ENCODE measurements at regions not wholly inside any gene's neighbourhood (a gene's known extent, or its start where the extent isn't known, plus 50 kb on each side); places are given as distances from the start of the nearest gene placed in this dataset.
"Not testable (repeated sequence)": the region's sequence is repeated elsewhere in the genome, so short reads cannot be mapped to it uniquely, and the experiment has no call there.

DNA sequence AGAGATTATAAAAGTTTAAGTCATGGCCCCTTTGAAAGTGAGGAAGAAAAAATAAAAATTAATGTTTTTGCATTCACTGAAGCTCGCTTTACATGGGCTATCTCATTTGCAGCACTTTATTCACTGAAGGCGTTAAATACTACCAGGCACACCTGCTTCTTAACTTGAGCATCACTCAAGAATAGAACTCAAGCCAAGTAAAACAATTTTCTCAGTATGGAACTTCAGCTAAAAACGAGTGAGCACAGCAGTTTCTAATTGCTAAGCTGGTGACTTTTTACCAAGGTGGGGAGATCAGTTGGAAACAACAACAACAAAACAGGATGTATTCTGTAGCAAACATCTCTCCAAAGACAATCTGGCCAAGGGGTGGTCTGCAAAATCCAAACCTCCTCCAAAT is 405.6 kb downstream of the RAB38 start:
- DNase-seq (ENCODE audit: low read depth in 1 of 2, low spot score in 1 of 2), result no peak

- no peak for DNase-seq (ENCODE audit: low read depth in 1 of 2, low spot score in 1 of 2)
These were observed 407.6 kb downstream of the RAB38 start for GRCh38 chr11:87767615-87768014.

GRCh38 chr11:87764075-87764474 is 411.2 kb downstream of the RAB38 start:
- not testable (repeated sequence) for DNase-seq (ENCODE audit: low read depth in 1 of 2, low spot score in 1 of 2)

DNA sequence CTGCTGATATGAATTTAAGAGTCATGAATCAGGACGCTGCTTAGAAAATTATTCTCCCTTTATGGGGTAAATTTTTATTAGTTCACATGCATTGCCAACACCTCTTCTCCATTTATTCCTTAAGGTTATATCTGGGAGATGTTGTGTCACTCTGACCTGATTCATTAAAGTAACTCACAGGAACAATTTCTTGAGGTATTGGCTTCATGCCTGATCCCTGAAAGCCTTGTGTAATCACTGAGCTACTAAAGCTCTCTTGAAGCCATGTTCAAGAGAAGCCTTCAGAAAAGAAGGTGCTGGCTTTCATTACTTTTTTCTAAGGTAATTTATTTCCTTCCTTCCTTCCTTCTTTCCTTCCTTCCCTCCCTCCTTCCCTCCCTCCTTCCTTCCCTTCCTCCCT is 420.6 kb downstream of the RAB38 start:
- DNase-seq (ENCODE audit: low read depth in 1 of 2, low spot score in 1 of 2), result no peak

DNA sequence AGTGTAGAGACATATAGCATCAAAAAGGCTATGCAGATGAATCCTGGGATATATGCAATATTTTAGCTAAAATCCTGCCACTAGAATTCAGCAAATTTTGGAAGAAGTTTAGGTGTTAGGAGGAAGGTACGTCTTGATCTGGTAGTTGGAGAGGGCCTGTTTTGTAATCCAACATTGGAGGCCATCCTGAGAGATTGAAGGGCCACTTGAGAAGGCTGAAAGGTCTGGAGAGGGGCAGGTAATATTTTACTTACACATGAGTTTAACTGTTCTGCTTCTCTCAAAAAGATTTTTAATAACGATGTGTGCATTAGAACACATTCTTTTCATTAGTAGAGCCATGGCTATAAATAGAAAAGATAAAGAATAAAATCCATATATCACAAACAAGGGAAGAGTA is 422.1 kb downstream of the RAB38 start:
- no peak for DNase-seq (ENCODE audit: low read depth in 1 of 2, low spot score in 1 of 2)

DNA sequence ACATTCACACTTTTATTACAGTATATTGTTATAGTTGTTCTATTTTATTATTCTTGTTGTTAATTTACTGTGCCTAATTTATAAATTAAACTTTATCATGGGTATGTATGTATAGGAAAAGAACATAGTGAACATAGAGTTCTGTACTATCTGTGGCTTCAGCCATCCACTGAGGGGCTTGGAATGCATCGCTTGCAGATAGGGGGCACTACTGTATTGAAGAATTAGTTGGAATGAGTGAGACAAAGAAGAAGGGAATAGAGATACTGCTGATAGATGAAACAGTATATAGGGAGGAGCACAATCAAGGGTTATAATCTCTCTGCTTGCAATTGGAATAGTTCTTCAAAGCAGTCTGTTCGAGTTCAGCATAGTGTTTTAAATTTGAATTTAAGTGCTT is 432.2 kb downstream of the RAB38 start:
- DNase-seq (ENCODE audit: low read depth in 1 of 2, low spot score in 1 of 2), result no peak

GRCh38 chr11:87740968-87741367 is 434.3 kb downstream of the RAB38 start:
- no peak for DNase-seq (ENCODE audit: low read depth in 1 of 2, low spot score in 1 of 2)

DNA sequence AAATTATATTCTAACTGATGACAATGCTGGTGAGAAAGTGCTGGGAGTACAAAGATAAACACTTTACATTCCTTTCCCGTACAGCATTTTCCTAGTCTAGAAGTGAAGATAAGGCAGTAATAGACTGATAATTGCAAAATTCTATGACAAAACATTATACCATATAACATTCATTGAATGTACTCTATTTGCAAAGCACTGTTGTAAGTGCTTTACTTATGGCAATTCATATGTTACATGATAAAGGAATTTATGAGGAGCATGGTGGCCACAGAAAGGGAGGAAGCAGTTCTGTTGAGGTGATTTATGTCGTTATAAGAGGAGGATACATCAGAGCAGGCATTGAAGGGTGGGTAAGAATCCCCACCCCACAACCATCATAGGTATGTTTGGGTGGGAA is 434.8 kb downstream of the RAB38 start:
- DNase-seq (ENCODE audit: low read depth in 1 of 2, low spot score in 1 of 2), result no peak

DNA sequence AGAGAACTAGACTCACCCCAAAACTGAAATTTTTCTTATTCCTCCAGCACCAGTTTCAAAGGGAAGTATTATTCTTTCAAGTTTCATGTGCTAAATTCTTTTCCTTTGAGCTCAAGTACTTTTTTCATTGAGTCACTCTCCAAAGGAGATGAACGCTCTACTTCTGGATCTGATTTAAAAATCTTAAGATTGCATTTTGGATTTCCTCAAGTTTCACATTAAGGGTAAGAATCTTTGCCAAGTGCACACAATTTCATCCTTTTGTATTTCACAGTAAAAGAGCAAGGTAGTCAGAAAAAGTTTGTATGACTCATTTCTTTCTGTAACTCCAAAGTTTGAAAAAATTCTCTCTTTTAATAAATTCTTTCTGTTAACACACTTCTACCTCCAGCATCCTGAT is 435.5 kb downstream of the RAB38 start:
- no peak for DNase-seq (ENCODE audit: low read depth in 1 of 2, low spot score in 1 of 2)

- DNase-seq (ENCODE audit: low read depth in 1 of 2, low spot score in 1 of 2), result no peak
These were observed 436.0 kb downstream of the RAB38 start for GRCh38 chr11:87739261-87739660.

DNA sequence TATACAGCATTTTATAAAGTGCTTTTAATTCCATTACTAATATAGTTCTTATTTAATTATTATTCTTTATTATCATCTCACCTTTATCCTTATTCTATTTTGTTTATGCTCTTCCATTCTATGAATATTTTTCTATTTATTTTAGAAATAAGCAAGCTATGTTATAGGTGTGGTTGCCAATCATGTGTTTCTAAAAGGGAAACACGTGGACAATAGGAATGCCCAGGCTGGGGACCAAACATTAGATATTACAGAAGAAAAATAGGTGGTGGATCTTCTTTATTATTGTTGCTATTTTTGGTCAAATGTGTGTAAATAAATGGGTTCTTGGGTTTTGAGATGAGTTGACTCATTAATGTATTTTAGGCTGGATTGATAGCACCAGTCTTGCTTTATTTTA is 438.3 kb downstream of the RAB38 start:
- DNase-seq (ENCODE audit: low read depth in 1 of 2, low spot score in 1 of 2), result no peak

DNA sequence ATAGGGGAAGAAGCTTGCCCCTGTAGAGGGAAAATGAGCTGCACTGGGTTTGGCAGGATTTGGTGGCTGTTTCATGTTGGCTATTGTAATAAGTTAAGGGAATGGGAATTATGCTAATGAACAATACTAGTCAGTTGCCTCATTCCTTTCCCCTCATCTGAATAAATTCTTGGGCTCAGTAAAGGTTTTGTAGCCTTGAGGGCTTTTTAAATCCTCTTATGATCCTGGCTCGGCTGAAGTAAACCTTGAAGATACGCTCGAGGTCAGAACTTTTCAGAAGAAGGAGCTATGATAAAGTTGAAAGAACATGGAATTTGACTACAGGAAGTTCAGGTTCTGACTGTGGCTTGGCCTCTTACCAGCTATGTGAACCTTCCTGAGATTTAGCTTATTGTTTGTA is 448.7 kb downstream of the RAB38 start:
- no peak for DNase-seq (ENCODE audit: low read depth in 1 of 2, low spot score in 1 of 2)

DNA sequence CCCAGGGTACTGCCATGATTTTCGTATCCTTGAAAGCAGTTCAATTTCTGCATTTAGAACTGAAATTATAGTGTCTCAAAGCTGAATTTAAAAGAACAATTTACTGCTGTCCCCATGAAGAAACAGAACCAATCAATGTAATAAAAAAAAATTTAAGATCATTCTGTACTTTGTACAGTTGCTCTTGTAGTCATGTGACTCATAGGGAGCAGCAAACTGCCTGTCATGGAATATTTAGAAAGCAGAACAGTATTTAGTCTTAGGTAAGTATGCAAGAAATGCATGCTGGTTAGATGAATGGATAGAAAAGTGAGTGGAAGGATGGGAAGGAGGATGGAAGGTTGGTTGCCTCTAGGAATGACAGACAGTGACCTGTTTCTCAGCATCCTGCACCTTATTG is 450.9 kb downstream of the RAB38 start:
- no peak for DNase-seq (ENCODE audit: low read depth in 1 of 2, low spot score in 1 of 2)

DNA sequence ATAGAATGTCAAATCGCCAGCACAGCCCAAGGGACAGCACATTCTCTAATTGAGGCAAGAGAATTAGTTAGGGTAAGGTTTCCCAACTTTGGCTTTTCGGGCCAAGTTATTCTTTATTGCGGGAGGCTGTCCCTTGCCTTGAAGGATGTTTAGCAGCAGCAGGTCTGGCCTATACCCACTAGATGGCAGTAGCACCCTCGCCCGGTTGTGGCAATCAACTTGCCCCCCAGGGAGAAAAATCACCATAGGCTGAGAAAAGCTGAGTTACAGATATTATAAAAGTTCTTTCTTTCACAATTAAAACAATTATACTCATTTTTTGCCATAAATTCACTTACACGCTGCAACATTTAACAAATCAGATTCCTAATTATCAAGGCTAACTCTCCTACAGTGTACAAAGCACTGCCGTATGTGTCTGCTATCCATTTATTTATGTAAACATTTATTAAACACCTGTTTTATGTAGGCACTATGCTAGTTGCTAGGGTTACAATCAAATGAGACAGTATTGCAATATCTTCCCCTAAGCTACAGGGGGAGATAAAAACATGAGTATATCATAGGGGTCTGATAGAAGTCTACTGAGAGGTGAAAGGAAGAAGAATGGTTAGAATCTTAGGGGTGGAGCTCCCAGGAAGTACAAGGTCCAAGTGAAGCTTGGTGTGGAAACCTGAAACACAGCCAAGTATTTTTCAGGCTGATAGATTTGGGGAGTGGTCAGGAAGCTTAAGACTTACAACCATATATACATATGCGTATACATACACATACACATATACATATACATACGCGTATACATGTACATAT is 452.3 kb downstream of the RAB38 start:
- no peak for DNase-seq (ENCODE audit: low read depth in 1 of 2, low spot score in 1 of 2)

- DNase-seq (ENCODE audit: low read depth in 1 of 2, low spot score in 1 of 2), result no peak
These were observed 455.7 kb downstream of the RAB38 start for GRCh38 chr11:87719326-87720073.

DNA sequence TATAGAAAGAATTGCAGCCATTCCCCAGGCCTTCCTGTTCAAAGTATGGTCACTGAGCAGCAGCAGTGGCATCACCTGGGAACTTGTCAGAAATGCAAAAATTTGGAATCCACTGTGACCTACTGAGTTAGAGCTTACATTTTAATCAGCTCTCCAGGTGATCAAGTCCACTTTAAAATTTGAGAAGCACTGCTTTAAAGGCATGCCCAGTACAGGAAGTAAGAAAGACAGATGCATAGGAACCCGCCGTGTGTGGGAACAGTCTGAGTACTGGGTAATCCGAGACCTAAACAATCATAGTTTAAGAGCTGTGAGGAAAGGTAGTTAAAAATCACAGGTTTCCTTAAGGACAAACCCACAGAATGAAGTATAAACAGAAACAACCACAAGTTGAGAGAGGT is 462.4 kb downstream of the RAB38 start:
- no peak for DNase-seq (ENCODE audit: low read depth in 1 of 2, low spot score in 1 of 2)

- DNase-seq (ENCODE audit: low read depth in 1 of 2, low spot score in 1 of 2), result no peak
These were observed 462.9 kb downstream of the RAB38 start for GRCh38 chr11:87712391-87712790.

GRCh38 chr11:87703589-87703988 is 471.7 kb downstream of the RAB38 start:
- not testable (repeated sequence) for DNase-seq (ENCODE audit: low read depth in 1 of 2, low spot score in 1 of 2)

GRCh38 chr11:87675993-87676392 is 499.2 kb downstream of the RAB38 start:
- DNase-seq (ENCODE audit: low read depth in 1 of 2, low spot score in 1 of 2), result no peak

DNA sequence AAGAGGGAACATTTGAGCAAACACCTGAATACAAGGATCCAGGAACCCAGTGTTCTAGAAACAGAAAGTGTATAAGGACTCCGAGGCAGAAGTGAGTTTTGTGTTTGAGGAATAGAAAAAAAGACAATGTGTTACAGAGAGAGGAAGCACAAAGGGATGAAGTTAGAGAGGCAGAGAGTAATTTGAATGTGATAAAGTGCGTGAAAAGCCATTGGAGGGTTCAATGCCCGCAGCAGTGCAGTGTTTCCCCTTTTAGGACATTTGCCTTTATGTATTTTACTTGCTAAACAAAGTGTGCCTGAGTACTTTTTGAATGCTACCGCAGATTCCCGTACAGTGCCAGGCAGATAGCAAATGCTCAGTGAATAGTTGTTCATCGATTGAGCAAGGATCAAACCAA is 508.5 kb downstream of the RAB38 start:
- no peak for DNase-seq (ENCODE audit: low read depth in 1 of 2, low spot score in 1 of 2)

DNA sequence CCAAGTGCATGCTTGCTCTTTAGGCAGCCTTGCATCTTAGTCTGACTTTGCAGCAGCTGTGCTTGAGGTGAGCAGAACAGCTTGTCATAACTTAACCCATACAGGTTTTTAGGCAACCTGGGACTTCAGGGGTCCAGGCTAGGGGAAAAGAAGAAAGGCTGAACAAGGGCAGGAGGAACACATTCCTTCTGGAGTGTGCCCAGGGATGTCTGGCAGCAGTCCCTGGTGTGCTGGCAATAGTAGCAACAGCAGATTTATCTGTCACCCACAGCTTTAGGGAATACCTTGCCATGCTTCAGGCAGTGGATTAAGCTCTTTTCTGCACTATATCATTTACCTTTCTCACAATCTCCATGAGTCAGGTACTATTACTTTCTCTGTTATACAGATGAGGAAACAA is 513.0 kb downstream of the RAB38 start:
- DNase-seq (ENCODE audit: low read depth in 1 of 2, low spot score in 1 of 2), result no peak

DNA sequence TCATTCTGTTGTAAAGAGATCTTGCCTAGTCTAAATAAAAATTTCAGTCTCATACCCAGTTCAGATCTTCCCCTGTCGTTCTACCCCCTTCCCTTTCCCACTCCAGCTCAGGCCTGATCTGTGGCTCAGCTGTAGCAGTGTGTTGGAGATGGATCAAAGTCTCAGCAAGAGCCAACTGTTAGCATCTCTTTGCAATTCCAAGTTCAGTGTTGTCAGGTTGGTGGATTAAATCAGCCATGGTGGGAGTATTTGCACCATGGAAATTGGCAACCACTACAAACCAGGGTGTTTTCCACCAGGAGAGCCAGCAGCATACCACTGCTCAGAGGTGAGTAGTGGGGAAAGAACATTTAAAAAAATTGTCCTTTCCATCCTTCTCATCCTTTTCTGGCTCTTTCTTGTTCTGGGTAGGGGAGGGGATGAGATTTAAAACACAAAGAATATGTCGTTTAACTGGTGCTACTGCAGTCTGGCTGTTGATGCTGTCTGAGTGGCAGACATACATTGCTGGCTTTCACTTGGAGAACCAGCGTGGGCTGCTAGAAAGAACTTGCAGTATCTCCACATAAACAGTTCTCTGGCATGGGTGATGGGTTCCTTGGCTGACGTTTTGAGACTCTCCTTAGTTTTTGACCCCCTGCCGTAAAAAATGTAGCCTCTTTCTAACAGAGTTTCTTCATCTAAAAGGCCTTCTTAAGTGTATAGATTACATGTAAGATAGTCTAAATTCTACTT is 514.1 kb downstream of the RAB38 start:
- no peak for DNase-seq (ENCODE audit: low read depth in 1 of 2, low spot score in 1 of 2)

All from activated T-helper 1 cell treated with anti-CD3 and anti-CD28 coated beads, Interleukin-2, amount 50 U/mL, for 16 hours (primary cell).